KOPT-K1 (cell line): ENCODE measurements at regions not wholly inside any gene's neighbourhood (a gene's known extent, or its start where the extent isn't known, plus 50 kb on each side); places are given as distances from the start of the nearest gene placed in this dataset.
"Not testable (repeated sequence)": the region's sequence is repeated elsewhere in the genome, so short reads cannot be mapped to it uniquely, and the experiment has no call there.

Experiments
- H3K27ac ChIP-seq: fragments of 200-600 bp; sonication (generic); 2 replicates; pipeline ENCODE4 v1.5.1; 2016; ENCODE audit warnings: antibody characterized with exemption, mild to moderate bottlenecking, low read depth, low read length; ENCODE audit not compliant: poor library complexity, severe bottlenecking
- H3K36me3 ChIP-seq: fragments of 200-600 bp; sonication (generic); 2 replicates; pipeline ENCODE4 v1.5.1; 2017; ENCODE audit warnings: antibody characterized with exemption, mild to moderate bottlenecking, low read length, moderate library complexity; ENCODE audit not compliant: insufficient read depth
- H3K9me3 ChIP-seq: fragments of 200-600 bp; sonication (generic); 2 replicates; pipeline ENCODE4 v1.5.1; 2017; ENCODE audit warnings: antibody characterized with exemption, low read length, mild to moderate bottlenecking; ENCODE audit not compliant: insufficient read depth, poor library complexity, severe bottlenecking

GRCh38 chr1:109857702-109858101, 52.9 kb upstream of the CSF1 start:
- H3K36me3 ChIP-seq, H3K27ac ChIP-seq, H3K9me3 ChIP-seq: not testable (repeated sequence)

DNA sequence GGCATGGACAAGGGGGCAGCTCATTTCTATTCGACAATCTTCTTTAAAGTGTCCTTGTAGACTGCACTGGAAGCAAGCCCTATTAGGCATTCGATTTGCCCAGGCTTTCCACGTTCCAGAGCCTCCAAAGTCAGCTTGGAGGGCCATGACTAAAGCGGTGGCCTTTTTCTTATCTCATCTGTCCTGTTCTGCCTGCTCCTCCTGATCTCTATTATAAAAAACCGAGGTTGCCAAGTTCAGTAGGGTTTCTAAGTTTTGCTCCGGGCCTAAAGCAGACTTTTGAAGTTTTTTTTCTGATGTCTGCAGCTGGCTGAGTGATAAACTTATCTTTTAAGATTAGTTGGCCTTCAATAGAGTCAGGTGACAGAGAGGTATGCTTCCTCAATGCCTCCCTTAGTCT, 54.7 kb upstream of the CSF1 start:
- not testable (repeated sequence) for H3K27ac ChIP-seq, H3K9me3 ChIP-seq, H3K36me3 ChIP-seq

GRCh38 chr1:109853972-109854371, 56.7 kb upstream of the CSF1 start:
- not testable (repeated sequence) for H3K36me3 ChIP-seq, H3K27ac ChIP-seq

DNA sequence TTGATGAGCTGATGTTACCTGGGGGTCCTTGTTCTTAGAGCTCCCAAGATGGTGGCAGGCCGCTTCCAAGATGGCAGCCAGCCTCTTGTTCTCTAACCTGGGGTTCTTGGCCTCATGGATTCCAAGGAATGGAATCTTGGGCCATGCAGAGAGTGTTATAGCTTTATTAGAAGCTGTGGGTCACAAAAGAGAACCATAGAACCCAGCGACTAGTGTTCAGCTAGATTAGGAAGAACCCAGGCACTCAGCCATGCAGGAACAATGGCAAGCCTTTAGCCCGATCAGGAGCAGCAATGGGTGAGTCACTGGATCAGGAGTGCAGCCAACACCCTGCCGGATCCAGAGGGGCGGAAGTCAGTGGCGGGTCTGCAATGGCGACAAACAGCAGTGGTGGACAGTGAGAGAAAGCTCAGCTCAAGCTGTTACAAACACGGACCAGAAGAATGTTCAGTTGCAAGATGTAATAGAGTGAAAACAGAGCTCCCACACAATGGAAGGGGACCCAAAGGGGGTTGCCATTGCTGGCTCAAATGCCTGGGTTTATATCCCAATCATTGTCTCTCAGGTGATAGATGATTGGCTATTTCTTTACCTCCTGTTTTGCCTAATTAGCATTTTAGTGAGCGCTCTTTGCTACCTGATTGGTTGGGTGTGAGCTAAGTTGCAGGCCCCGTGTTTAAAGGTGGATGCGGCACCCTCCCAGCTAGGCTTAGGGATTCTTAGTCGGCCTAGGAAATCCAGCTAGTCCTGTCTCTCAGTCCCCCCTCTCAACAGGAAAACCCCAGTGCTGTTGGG, 58.2 kb upstream of the CSF1 start:
- H3K27ac ChIP-seq, result not testable (repeated sequence)

More at GRCh38 chr1:109853972-109854371, 56.7 kb upstream of the CSF1 start:
- not testable (repeated sequence) for H3K9me3 ChIP-seq

GRCh38 chr1:109850827-109851226, 59.8 kb upstream of the CSF1 start:
- Histone ChIP-seq H3K27ac (no peak overlapping the region), H3K9me3 (no peaks in the 10 kb centered on the region), H3K36me3 (no peaks in the 10 kb centered on the region)

More for the DNA sequence above, 58.2 kb upstream of the CSF1 start:
- not testable (repeated sequence) for H3K36me3 ChIP-seq, H3K9me3 ChIP-seq

DNA sequence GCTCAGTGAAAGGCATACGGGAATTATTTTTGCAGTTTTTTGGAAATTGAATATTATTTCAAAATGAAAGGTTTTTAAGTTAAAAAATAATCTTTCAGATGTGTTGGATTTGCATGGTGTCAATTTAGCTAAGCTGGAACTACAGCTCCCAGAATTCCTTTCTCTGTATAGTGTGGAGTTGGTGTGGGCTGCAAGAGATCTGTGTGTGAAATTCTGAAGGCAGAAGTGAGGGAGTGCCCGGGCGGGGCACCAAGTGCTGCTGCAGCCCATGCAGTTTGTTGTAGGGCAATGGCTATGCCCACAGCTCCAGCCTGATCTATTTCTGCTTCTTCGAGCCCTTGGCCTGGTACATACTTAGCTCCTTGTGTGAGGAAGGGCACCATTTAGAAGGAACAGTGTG, 60.5 kb upstream of the CSF1 start:
- no peak overlapping the region for H3K27ac ChIP-seq
- no peaks in the 10 kb centered on the region for H3K9me3 ChIP-seq
- no peaks in the 10 kb centered on the region for H3K36me3 ChIP-seq

- no peaks in the 10 kb centered on the region for H3K36me3 ChIP-seq
- no peaks in the 10 kb centered on the region for H3K9me3 ChIP-seq
- H3K27ac ChIP-seq, result no peak overlapping the region
These were observed 61.0 kb upstream of the CSF1 start for GRCh38 chr1:109849655-109850054.

DNA sequence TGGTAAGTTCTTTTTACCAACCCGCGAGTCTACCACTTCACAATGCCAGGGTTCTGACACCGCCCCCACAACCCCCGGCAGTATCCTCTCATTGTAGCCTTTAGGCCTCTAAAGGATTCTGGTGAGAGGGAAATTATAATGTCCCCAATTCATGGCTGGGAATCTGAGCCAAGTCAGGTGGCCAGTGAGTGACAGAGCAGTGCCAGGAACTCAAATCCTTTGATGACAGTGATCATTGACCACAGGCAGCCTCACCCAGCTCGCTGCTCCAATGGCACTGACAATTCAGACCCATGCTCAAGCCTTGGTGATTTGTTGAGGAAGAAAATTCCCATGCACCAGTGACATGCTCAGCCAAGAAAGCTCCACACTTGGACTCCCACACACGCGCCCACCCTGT, 63.4 kb upstream of the CSF1 start:
- H3K36me3 ChIP-seq, result no peaks in the 10 kb centered on the region
- no peaks in the 10 kb centered on the region for H3K9me3 ChIP-seq
- H3K27ac ChIP-seq, result no peak overlapping the region

DNA sequence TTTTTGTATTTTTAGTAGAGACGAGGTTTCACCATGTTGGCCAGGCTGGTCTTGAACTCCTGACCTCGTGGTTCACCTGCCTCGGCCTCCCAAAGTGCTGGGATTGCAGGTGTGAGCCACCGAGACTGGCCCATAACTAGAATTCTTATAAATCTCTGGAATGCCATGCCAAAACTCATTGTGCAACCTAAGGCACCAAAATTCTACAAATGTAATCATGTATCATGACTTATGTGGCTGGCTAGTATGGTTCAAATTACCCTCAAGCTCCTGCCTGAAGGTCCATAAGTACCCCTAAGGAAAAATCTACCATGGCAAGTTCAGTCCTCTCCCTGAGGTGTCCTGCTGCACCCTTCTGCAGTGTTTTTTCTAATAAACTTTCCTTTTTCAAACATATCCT, 63.8 kb upstream of the CSF1 start:
- Histone ChIP-seq H3K9me3 (no peaks in the 10 kb centered on the region), H3K27ac (no peak overlapping the region), H3K36me3 (no peaks in the 10 kb centered on the region)

DNA sequence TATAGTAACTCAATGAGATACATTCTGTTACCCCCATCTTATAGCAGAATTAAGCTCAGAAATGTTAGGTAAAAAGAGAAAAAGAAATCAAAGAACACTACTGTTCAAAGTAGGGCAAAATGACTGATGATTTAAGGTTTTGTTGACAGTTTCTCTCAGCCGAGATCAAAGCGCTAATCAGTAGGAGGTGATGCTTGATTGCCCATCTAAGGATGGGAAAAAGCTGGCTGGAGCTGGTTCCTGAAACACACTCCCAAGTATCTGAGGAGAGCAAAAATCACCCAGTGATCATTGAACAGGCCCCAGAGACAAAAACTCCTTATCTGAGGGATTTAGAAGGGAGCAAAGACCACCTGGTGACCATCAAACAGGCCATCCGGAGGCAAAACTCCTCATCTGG, 64.5 kb upstream of the CSF1 start:
- Histone ChIP-seq H3K36me3 (no peaks in the 10 kb centered on the region), H3K27ac (no peak overlapping the region), H3K9me3 (no peaks in the 10 kb centered on the region)

- Histone ChIP-seq H3K27ac (no peak overlapping the region), H3K9me3 (peaks cover under 1% of the 10 kb centered on the region), H3K36me3 (no peaks in the 10 kb centered on the region)
These were observed 65.0 kb upstream of the CSF1 start for GRCh38 chr1:109845658-109846057.

DNA sequence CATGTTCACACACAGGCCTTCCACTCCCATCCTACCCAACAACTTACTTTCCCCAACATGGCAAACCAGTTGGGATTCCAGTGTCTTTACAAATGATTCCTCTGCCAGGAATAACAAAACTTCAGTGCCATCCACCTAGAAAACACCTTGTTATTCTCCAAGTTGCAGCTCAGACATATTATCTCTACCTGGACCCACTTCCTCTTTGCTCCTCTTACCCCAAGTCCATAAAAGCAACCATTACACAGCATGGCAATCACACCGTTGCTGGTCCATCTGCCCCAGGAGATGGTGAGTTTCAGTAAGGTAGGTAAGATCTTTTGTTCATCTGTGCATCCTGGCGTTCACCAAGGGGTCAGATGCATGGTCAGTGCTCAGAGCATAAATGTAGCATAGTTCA, 66.0 kb upstream of the CSF1 start:
- Histone ChIP-seq H3K27ac (no peak overlapping the region), H3K9me3 (peaks cover 8% of the 10 kb centered on the region), H3K36me3 (no peaks in the 10 kb centered on the region)

DNA sequence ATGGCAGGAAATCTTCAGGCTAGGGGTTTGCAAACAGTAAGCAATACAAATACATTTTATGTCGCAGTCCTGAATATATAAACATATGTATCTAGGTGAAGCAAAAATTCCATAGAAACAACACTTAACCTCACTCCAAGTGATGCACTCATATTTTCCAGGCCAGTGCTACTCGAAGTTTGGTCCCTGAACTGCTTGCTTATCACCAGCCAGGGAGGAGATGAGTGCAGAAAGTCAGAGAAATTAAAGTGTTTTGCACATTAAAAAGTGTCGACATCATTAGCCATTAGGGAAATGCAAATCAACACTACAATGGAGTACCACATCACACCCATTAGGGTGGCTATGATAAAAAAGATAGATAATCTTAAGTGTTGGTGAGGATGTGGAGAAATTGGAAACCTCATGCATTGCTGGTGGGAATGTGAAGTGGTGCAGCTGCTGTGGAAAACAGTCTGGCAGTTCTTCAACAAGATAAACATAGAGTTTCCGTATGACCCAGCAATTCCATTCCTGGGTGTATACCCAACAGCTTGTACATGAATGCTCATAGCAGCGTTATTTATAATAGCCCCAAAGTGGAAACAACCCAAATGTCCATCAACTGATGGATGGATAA, 70.5 kb upstream of the CSF1 start:
- H3K27ac ChIP-seq, result no peak overlapping the region
- H3K9me3 ChIP-seq, result peaks cover 40% of the 10 kb centered on the region
- no peaks in the 10 kb centered on the region for H3K36me3 ChIP-seq

- H3K36me3 ChIP-seq, H3K27ac ChIP-seq: not testable (repeated sequence)
- H3K9me3 ChIP-seq, result peaks cover 40% of the 10 kb centered on the region
These were observed 71.4 kb upstream of the CSF1 start for GRCh38 chr1:109839276-109839675.

GRCh38 chr1:109838838-109839240, 71.8 kb upstream of the CSF1 start:
- Histone ChIP-seq H3K9me3 (peaks cover 40% of the 10 kb centered on the region), H3K27ac (no peak overlapping the region), H3K36me3 (no peaks in the 10 kb centered on the region)
